Liver (tissue), 3 donors: ENCODE measurements at regions not wholly inside any gene's neighbourhood (a gene's known extent, or its start where the extent isn't known, plus 50 kb on each side); places are given as distances from the start of the nearest gene placed in this dataset.

Experiments
- CTCF ChIP-seq: fragments of 150-350 bp; IDR thresholded peaks from 2 replicates; pipeline ENCODE4 v1.5.1; 2017; ENCODE audit warnings: improper control_type of control experiment, low read depth, low read length; ENCODE audit not compliant: missing input control
- MAX ChIP-seq: IDR thresholded peaks from 2 replicates; pipeline ENCODE4 v1.6.1; 2016; ENCODE audit warnings: antibody characterized with exemption
- TAF1 ChIP-seq: conservative IDR thresholded peaks from 2 replicates; pipeline ENCODE4 v1.6.1; 2016; ENCODE audit warnings: antibody characterized with exemption, mild to moderate bottlenecking
- TF ChIP-seq, protein P1 (sequence below): IDR thresholded peaks from 2 replicates; pipeline ENCODE4 v1.6.1; 2016; ENCODE audit warnings: antibody characterized with exemption, mild to moderate bottlenecking
- donor health status: healthy.
- donor health status: healthy.

- no peak for TF ChIP-seq TAF1
- no peak for TF ChIP-seq CTCF
- no peak for TF ChIP-seq MAX
- TF ChIP-seq, protein P1, sequence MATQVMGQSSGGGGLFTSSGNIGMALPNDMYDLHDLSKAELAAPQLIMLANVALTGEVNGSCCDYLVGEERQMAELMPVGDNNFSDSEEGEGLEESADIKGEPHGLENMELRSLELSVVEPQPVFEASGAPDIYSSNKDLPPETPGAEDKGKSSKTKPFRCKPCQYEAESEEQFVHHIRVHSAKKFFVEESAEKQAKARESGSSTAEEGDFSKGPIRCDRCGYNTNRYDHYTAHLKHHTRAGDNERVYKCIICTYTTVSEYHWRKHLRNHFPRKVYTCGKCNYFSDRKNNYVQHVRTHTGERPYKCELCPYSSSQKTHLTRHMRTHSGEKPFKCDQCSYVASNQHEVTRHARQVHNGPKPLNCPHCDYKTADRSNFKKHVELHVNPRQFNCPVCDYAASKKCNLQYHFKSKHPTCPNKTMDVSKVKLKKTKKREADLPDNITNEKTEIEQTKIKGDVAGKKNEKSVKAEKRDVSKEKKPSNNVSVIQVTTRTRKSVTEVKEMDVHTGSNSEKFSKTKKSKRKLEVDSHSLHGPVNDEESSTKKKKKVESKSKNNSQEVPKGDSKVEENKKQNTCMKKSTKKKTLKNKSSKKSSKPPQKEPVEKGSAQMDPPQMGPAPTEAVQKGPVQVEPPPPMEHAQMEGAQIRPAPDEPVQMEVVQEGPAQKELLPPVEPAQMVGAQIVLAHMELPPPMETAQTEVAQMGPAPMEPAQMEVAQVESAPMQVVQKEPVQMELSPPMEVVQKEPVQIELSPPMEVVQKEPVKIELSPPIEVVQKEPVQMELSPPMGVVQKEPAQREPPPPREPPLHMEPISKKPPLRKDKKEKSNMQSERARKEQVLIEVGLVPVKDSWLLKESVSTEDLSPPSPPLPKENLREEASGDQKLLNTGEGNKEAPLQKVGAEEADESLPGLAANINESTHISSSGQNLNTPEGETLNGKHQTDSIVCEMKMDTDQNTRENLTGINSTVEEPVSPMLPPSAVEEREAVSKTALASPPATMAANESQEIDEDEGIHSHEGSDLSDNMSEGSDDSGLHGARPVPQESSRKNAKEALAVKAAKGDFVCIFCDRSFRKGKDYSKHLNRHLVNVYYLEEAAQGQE = no peak
These were observed 49.9 kb upstream of the SERP2 start for GRCh38 chr13:44323754-44324153.
